SU-DHL-6 (cell line): ENCODE measurements at regions not wholly inside any gene's neighbourhood (a gene's known extent, or its start where the extent isn't known, plus 50 kb on each side); places are given as distances from the start of the nearest gene placed in this dataset.
"Not testable (repeated sequence)": the region's sequence is repeated elsewhere in the genome, so short reads cannot be mapped to it uniquely, and the experiment has no call there.

Experiments used
- CTCF ChIP-seq: fragments of 200-600 bp; sonication (generic); IDR thresholded peaks from one replicate; pipeline ENCODE4 v1.5.1; 2017; ENCODE audit warnings: antibody characterized with exemption, mild to moderate bottlenecking, low read length, moderate library complexity; ENCODE audit not compliant: insufficient read depth, poor library complexity, severe bottlenecking
- EZH2phosphoT487 ChIP-seq: fragments of 200-600 bp; sonication (generic), shearing (Covaris generic); conservative IDR thresholded peaks from 2 replicates; pipeline ENCODE4 v1.6.1; 2018; ENCODE audit warnings: mild to moderate bottlenecking, antibody characterized with exemption, low read length, moderate library complexity, mixed read lengths

DNA sequence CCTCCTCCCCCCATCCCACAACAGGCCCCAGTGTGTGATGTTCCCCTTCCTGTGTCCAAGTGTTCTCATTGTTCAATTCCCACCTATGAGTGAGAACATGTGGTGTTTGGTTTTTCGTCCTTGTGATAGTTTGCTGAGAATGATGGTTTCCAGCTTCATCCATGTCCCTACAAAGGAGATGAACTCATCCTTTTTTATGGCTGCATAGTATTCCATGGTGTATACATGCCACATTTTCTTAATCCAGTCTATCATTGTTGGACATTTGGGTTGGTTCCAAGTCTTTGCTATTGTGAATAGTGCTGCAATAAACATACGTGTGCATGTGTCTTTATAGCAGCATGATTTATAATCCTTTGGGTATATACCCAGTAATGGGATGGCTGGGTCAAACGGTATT lies 66.2 kb upstream of the RMP24 start:
- TF ChIP-seq CTCF, EZH2phosphoT487: not testable (repeated sequence)
